ENCODE measurements at regions not wholly inside any gene's neighbourhood (a gene's known extent, or its start where the extent isn't known, plus 50 kb on each side); places are given as distances from the start of the nearest gene placed in this dataset.

- WGBS = 69% methylated on average over 1 of the region's 1 CpG
- Histone ChIP-seq H3K27me3 (replicated peaks; ENCODE audit: insufficient read depth) (no peaks in the 10 kb centered on the region), H3K4me1 (replicated peaks) (no peaks in the 10 kb centered on the region), H3K9me3 (no peaks in the 10 kb centered on the region), H3K36me3 (no peaks in the 10 kb centered on the region), H3K4me3 (no peak overlapping the region), H3K27ac (no peak overlapping the region)
- TF ChIP-seq POLR2A (IDR thresholded peaks at IDR 0.05) (no peak), POLR2AphosphoS5 (IDR thresholded peaks at IDR 0.05) (no peak)
- intact Hi-C loops (cut with DNase I) = no loop called here
- DNase-seq (ENCODE audit: low spot score) = no peak
Measured at GRCh38 chr3:74039105-74039504, 414.4 kb upstream of the PDZRN3 start.

- Histone ChIP-seq H3K4me1 (replicated peaks) (no peaks in the 10 kb centered on the region), H3K27ac (no peak overlapping the region), H3K27me3 (replicated peaks; ENCODE audit: insufficient read depth) (no peaks in the 10 kb centered on the region), H3K36me3 (no peaks in the 10 kb centered on the region), H3K4me3 (no peak overlapping the region), H3K9me3 (no peaks in the 10 kb centered on the region)
- no peak for TF ChIP-seq CTCF (IDR thresholded peaks at IDR 0.05)
- TF ChIP-seq POLR2A (IDR thresholded peaks at IDR 0.05) = no peak
- no peak for TF ChIP-seq POLR2AphosphoS5 (IDR thresholded peaks at IDR 0.05)
- intact Hi-C loops (cut with DNase I) = no loop called here
- 0% methylated on average over 1 of the region's 1 CpG for WGBS
- DNase-seq (ENCODE audit: low spot score) = no peak
Measured at GRCh38 chr3:74036568-74036967, 411.8 kb upstream of the PDZRN3 start.

- Histone ChIP-seq H3K4me3 (no peak overlapping the region), H3K27me3 (replicated peaks; ENCODE audit: insufficient read depth) (no peaks in the 10 kb centered on the region), H3K27ac (no peak overlapping the region), H3K4me1 (replicated peaks) (no peaks in the 10 kb centered on the region), H3K9me3 (no peaks in the 10 kb centered on the region), H3K36me3 (no peaks in the 10 kb centered on the region)
- no peak for DNase-seq (ENCODE audit: low spot score)
- WGBS = 93% methylated on average over 3 of the region's 3 CpGs
- intact Hi-C loops (cut with DNase I) = no loop called here
- TF ChIP-seq CTCF (IDR thresholded peaks at IDR 0.05) = no peak
- no peak for TF ChIP-seq POLR2AphosphoS5 (IDR thresholded peaks at IDR 0.05)
- TF ChIP-seq POLR2A (IDR thresholded peaks at IDR 0.05) = no peak
Measured at GRCh38 chr3:74036102-74036501, 411.4 kb upstream of the PDZRN3 start.

- no peaks in the 10 kb centered on the region for H3K27me3 ChIP-seq (replicated peaks; ENCODE audit: insufficient read depth)
- 69% methylated on average over 2 of the region's 2 CpGs for WGBS
- no peaks in the 10 kb centered on the region for H3K4me1 ChIP-seq (replicated peaks)
- no peaks in the 10 kb centered on the region for H3K36me3 ChIP-seq
- intact Hi-C loops (cut with DNase I) = no loop called here
- no peak for TF ChIP-seq CTCF (IDR thresholded peaks at IDR 0.05)
- no peak for TF ChIP-seq POLR2AphosphoS5 (IDR thresholded peaks at IDR 0.05)
- TF ChIP-seq POLR2A (IDR thresholded peaks at IDR 0.05) = no peak
- no peaks in the 10 kb centered on the region for H3K9me3 ChIP-seq
- no peak overlapping the region for H3K27ac ChIP-seq
- DNase-seq (ENCODE audit: low spot score) = no peak
- no peak overlapping the region for H3K4me3 ChIP-seq
Measured at GRCh38 chr3:74033806-74034205, 409.1 kb upstream of the PDZRN3 start.

GRCh38 chr3:74033381-74033780 lies 408.6 kb upstream of the PDZRN3 start:
- Histone ChIP-seq H3K27me3 (replicated peaks; ENCODE audit: insufficient read depth) (no peaks in the 10 kb centered on the region), H3K4me1 (replicated peaks) (no peaks in the 10 kb centered on the region), H3K36me3 (no peaks in the 10 kb centered on the region), H3K4me3 (no peak overlapping the region), H3K9me3 (no peaks in the 10 kb centered on the region), H3K27ac (no peak overlapping the region)
- 55% methylated on average over 2 of the region's 2 CpGs for WGBS
- intact Hi-C loops (cut with DNase I) = no loop called here
- TF ChIP-seq POLR2AphosphoS5 (IDR thresholded peaks at IDR 0.05) = no peak
- TF ChIP-seq POLR2A (IDR thresholded peaks at IDR 0.05) = no peak
- TF ChIP-seq CTCF (IDR thresholded peaks at IDR 0.05) = no peak
- no peak for DNase-seq (ENCODE audit: low spot score)

Data from prostate gland (tissue), 2 donors.